Middle frontal gyrus (tissue), 1 donor: ENCODE measurements at regions not wholly inside any gene's neighbourhood (a gene's known extent, or its start where the extent isn't known, plus 50 kb on each side); places are given as distances from the start of the nearest gene placed in this dataset.
"Not testable (repeated sequence)": the region's sequence is repeated elsewhere in the genome, so short reads cannot be mapped to it uniquely, and the experiment has no call there.

Source experiments
- DNase-seq: peaks from one replicate; pipeline ENCODE4 v3.0.0-alpha.2; 2015; ENCODE audit warnings: low spot score; ENCODE audit errors: extremely low spot score

DNA sequence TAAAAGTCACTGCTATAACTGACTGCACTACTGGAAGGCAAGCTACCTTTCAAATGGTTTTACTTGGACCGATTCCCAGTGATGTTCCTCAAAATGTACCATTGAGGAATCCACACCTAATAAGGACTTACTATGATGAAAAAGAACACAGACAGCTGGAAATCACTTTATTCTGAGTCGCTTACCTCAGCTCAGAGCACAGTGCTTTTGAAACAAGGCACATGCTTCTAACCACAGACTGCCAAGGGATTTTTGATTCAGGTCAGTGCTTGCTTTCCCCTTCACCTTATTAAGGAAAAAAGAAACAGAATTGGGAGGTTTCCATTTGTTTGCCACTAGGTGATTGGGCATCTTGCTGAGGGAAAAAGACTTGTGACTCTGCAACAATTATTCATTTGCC lies 707.5 kb upstream of the FSHR start:
- DNase-seq = no peak

DNA sequence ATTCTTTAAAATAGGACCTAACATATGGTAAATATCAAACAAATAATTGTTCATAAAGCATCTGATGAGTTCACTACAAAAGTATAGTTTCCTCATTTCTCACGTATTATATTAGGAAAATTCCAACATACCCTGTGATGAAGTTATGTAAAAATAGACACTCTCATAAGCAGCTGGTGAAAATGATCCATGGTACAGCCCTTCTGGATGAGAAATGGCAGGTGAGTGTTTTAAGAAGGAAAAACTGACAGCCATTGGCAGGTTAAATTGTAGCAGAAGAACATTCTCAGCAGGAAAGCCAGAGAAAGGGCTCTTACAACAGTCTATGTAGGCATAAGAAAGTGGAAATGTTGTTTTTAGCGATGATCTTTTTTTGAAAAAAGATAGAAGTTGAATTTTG lies 706.5 kb upstream of the FSHR start:
- no peak for DNase-seq

DNA sequence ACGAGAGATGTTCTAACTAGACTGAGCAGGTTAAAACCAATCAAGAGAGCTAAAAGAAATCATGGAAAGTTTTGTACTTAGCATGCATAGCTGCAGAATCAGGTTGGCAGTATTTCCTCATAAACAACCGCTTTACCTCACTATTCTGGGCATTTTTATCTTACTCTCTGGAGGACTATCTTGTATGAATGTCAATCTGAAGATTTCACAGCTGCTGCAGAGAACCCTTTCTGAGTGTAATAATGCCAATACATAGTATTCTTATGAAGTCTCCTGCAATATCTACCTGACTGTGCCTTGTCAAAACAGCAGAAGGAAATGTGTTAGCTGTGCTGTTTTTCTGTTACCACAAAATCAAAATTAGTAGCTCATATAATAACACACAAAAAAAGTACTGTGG lies 705.9 kb upstream of the FSHR start:
- DNase-seq = no peak

DNA sequence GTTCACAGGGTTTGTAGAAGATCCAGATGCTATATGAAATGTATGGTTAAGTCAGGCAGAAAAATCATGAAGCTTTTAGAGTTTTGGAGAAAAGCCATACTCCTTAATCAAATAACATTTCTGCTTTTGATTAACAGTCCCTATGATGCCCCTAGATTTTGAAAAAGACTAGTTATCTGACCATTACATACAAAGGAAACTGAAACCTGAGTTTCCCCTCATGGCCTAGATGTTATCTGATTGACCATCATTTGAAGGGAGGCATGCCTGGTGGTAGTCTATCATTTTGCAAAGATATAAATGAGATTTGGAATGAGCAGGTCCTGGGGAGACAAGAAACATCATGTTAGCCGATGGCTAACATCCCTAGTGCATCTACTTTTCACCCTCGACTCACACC lies 704.3 kb upstream of the FSHR start:
- no peak for DNase-seq

DNA sequence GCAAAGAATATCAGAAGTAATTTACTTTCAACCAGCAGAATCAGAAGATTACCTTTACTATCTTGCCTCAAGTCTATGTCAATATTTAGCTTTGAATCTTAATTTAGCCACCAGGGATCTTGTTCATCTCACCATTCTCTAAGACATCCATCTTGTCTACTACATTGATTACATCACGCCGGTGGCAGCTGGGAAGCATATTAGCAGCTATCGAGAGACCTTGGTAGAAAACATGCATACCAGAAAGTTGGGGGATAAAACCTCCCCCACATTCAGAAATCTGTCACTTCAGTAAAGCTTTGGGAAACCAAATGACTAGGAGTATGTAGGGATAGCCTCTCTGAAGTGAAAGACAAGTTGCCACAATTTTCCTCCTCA lies 703.8 kb upstream of the FSHR start:
- no peak for DNase-seq

DNA sequence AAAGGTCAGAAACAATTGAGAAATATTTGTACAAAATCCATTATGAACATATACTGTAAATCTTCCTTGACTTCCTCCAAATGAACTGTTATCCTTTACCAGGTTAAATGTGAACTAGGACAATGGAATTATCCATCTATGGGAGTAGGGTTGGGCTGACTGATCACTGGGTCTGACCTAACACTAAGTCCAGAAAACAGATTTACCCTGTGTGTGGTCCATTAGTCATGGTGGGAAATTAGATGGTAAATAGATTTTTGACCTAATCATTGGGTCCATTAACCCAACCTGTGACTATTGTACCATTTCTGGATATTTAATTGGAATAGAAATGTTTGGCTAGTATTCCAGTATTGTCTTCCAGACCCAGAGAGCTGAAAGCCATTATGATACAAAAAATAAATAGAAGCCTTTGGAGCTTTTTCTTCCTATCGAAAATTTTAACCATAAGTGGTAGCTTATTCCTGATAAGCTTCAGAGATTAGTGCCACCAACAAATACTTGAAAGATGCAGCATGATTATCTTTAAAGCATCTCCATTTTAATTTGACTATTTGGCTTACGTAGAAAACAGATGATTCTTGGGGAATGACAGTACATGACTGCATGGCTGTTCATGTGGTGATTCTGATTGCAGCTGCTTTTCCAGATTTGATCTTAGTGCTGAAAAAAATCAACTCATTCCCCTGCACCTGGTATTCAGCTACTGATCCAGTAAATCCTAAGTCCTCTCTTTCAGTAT lies 703.2 kb upstream of the FSHR start:
- no peak for DNase-seq

DNA sequence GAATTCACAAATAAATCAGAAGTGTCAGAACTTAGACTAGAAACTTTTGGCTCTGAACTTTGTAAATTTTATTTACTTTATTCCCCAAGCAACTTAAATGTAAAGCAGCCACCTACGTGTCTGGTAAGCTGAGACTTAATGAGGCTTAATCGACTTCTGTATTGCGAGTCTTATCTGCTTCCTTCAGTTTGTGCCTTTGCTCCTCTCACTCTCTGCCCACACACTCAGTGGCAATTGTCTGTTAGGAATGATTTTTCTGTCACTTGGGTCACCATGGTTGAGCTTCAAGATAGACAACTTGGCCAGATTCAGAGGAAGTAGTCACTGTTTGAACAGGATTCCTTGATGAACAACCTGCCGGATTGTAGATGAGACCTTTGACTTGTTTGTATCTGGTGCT lies 691.4 kb upstream of the FSHR start:
- no peak for DNase-seq

DNA sequence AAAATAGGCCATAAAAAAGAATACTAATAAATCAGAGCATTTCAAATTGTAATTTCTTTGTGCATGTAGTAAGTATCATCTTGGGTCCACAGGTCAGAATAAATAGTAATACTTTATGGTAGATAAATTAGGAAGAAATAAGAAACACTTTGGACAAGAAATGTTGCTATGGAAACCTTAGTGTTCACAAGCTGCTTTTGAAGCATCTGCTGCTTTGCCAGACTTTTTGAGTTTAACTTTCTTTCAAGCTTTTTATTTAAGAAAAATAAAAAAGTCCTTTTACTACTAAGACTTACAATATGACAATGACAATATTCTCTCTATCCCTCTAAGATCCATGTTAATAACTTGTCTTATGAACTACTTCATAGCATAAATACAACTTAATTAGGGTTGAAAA lies 690.7 kb upstream of the FSHR start:
- DNase-seq = no peak

DNA sequence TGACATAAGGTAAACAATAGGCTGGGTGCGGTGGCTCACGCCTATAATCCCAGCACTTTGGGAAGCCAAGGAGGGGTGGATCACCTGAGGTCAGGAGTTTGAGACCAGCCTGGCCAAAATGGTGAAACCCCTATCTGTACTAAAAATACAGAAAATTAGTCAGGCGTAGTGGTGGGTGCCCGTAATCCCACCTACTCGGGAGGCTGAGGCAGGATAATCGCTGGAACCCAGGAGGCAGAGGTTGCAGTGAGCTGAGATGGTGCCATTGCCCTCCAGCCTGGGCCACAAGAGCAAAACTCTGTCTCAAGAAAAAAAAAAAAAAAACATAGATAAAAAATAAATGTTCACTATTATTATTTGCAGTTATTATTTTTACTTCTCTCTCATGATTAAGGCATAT lies 689.8 kb upstream of the FSHR start:
- DNase-seq = not testable (repeated sequence)

DNA sequence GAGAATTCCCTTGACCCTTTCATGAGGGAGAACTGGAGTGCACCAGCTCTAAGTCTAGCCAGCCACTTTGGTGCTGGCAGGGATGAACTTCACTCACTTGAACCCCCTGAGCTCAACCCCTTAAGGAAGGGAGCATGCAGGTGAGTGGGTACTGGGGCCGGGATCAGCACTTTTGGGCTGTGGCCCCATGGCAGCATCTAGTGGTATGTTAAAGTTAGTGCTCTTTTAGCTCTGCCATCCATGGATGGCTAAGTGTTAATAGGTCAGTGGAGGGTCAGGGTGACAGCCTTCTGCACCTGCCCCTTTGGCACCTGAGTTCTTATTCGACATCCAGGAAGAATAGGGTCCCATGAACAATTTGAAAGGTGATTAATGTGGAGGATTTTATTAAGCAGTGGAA lies 689.0 kb upstream of the FSHR start:
- no peak for DNase-seq

DNA sequence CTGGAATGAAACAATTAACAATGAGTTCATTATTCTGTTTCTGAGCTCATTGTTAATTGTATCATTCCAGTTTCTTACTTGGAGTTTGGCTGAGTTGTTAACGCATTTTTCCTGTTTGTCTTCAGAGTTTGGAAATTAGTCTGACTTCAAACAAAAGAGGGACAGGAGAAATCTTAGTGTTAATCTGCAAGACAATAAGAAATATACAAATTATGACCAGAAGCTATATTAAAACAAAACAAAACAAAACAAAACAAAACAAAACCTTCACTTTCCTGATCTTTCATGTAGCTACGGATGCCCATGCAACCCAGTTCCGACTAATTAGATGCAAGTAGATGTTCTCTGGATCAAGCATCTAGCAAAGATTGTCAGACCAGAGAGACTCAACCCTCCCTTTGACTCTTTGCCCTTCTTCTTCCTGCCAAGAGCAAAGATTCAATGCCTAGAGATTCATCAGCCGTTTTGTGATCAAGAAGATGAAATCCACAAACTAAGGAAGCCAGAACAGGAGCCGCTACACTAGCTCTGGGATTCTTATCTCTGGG lies 686.2 kb upstream of the FSHR start:
- DNase-seq = no peak

DNA sequence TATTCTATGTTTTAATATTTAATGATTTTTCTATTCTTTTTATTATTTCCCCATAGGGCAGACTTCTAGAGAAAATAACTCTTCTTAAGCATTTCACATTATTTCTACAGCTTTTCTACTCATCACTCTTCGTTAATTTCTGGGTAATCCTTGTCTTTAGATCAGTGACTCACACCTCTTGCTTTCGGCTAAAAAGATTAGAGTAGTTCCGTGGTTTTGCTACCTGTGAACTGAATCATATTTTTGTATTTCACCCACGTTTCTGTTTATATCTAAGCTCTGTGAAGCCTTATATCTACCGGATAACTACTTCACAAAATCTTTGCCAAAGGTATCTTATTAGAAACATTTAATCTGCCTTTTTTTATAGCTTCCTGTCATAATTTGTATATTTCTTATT lies 685.5 kb upstream of the FSHR start:
- DNase-seq = no peak

DNA sequence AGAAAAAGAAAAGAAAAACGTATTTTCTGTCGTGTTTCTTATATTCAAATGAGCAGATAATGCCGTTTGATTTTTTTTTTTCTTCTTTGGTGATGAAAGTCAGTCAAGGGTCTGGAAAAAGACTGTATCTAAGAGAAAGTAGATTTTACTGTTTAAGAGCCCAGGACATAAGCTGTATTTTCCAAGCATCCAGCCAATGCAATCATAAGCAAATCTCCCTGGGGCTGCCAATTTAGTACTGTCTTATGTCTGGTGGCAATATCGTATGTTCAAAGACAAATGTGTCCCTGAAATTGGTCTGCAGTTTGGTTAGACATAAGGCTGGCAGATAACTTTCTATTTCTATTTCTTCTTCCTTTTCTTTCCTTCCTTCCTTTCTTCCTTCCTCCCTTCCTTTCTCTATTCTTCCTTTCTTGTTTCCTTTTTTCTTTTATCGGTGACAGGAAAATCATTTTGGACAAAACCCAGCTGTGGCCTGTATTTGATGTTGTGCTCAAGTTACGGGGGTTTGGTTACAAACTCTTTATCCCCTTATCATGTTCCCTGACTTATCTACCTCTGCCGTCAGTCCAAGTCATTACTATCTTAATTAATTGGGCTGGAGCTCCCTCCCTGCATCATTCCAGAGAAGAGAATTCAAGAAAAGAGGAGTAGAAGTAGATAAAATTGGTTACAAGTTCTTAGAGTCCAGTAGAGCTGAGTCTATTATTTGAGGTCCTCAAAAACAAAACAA lies 683.4 kb upstream of the FSHR start:
- no peak for DNase-seq

DNA sequence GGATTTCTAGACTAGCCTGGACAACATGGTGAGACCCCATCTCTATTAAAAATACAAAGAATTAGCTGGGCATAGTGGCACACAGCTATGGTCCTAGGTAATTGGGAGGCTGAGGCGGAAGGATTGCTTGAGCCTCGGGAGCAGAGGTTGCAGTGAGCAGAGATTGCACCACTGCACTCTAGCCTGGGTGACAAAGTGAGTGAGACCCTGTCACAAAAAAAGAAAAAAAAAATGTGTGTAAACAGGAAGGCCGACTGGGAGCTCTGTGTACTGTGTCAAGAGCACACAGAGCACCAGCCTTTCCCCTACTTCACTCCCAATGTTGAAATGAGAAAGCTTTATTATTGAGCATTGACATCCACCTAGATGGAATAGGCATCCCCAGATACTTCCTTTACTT lies 681.7 kb upstream of the FSHR start:
- DNase-seq = no peak

DNA sequence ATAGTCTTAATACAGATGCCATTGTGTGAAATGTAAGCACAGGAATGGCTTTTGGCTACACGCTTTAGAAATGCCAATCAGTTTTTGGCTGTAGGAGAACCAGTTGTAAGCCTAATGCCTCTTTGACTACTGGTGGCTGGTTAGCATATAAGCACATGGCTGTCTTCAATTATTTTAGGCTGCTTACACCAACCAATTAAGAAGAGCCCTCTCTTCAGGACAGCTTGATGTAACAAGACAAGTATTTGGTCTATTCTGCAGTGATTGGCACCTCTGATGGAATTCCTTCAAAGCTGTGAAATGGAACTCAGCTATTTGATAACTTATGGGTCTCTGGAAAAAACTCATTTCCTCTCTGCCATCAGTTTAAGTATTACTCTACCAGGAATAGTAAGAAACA lies 680.1 kb upstream of the FSHR start:
- no peak for DNase-seq

DNA sequence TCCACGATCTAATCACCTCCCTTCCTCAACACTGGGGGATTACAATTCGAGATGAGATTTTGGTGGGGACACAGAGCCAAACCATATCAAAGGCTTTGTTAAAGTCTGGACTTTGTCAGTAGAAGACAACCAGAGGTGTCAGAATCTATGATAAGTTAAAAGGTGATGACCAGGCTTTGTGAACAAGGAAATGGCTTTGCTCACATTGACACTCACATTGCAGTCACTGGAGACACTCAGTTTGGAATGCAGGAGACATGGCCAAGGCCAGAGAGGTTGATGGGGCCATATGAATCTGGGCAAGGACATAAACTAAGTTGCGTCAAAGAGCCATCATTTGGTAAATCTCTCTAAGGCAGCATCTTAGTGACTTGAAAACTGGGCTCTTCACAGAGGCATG lies 678.2 kb upstream of the FSHR start:
- no peak for DNase-seq

DNA sequence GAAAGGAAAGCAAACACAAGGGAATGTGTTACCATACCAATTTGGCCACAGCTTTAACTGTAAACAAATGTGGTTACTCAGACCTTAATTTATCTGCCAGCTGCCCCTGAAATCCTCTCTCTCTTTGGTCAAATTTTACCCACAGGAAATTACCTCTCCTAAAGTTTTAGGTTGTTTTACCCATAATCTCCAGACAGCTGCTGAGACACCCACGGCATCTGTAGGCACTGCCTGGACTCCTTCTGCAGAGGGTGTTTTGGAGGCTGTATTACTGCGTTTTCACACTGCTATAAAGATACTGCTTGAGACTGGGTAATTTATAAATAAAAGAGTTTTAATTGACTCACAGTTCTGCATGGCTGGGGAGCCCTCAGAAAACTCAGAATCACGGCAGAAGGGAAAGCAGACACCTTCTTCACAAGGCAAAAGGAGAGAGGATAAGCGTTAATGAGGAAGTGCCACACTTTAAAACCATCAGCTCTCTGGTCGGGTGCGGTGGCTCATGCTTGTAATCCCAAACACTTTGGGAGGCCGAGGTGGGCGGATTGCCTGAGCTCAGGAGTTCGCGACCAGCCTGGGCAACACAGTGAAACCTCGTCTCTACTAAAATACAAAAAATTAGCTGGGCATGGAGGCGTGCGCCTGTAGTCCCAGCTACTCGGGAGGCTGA lies 677.5 kb upstream of the FSHR start:
- DNase-seq = no peak

DNA sequence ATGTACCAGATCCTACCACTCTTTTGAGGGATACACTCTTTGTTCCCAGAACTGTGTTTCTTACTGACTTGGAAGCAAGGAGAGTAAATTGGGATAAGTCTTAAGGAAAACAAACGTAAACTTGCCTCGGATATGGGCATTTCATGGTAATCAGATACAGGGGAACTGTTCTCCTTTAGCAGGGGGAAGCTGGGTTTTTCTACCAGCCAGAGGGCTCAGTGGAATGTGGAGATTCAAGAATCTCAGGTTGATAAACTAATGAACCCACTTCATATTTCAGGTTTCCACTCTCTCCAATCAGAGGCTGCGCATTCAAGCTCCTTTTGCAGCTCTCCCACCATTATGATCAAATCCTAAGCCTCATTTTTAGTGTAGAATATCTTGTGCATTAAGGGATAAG lies 676.5 kb upstream of the FSHR start:
- no peak for DNase-seq

DNA sequence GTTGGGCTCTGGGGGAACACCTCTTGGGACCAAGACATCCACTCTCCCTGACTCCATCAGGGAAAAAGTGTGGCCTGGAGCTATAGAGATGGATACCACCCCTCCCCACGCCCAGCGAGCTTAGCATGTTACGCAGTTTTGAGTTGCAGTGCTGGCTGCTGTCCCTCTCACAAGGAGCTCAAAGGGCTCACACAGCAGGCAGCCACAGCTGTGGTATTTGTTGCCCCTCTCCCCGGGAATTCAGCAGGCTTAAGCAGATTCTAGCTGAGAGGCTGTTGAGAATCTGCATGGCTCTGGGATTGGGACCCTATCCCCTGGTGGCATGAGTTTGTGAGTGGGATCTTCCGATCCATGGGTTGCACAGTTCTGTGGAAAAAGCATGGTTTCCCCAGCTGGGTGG lies 673.1 kb upstream of the FSHR start:
- DNase-seq = no peak

DNA sequence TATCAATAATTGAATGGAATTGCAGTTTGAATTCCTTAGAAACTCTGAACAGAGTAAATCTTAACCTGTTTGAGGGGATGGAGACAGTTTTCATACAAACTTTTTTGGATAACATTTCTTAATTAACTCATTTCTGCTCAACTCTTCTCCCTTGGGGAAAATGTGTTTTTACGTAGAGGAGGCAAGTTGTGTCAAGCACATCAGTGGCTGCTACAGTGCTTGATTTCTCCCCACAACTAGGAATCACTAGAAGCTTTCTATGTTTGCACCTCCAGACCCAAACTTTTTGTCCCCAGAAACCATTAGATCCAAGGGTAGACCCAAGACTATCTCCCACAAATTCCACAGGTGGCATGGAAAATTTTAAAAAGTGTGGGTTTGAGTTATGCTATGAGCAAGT lies 658.9 kb upstream of the FSHR start:
- DNase-seq = no peak

DNA sequence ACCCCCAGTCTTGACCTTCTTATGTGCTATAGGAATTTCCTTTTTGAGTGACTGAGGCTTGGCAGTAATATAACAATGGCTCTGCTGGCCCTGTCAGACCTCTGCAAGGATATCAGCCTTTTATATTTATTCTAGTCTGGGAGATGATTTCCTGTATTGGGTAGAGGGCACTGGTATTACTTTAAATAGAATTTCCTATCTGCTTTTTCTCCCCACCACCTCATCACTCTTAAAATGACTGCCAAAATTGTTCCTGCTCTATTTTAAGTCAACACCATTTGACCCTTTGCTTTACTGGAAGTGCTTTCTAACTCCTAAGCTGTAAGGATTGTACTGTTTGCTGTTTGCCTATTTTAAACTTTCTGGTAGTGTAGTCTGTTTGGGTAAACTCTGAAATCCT lies 658.4 kb upstream of the FSHR start:
- no peak for DNase-seq

DNA sequence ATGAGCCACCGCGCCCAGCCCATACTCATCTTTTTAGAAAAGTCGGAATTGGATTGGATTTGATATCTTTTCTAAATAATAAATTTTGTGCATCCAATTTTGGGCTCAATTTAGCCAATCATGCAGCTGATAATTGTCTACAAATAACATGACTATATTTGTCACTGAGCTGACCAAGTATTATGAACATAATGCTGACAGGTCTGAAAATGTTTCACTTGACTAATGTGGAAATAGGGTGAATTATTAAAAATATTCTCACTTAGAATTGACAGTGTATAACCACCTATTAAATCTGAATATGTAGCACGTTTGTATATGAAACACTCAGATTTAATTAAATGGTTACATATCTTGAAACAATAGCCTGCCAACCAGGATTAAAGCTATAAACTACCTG lies 657.2 kb upstream of the FSHR start:
- DNase-seq = no peak

DNA sequence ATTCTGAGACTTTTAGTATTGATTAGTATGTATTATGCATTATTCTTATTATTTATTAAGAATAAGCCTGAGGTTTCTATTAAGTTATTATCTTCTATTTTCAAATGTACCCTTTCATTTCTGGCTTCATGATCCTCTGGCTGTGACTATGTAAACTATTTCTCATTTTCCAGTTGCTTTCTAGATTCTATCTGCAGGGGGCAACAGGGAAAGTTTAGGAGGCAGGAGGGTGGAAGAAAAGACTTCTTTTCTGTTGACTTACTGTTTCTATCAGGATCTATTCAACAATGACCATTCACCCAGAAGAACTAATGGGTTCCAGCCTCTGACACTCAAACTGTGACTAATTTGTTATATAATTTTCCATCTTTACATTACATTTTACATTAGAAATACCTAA lies 653.4 kb upstream of the FSHR start:
- DNase-seq = no peak
